Transverse colon (tissue), 4 donors: ENCODE measurements at regions not wholly inside any gene's neighbourhood (a gene's known extent, or its start where the extent isn't known, plus 50 kb on each side); places are given as distances from the start of the nearest gene placed in this dataset.

Experiments used
- DNase-seq: peaks from one replicate; pipeline ENCODE4 v3.0.0-alpha.2; 2019
- H3K27ac ChIP-seq, 4 donors: fragments of 200-600 bp; sonication (generic); 2 replicates each; pipeline ENCODE4 v1.5.1; 2016 to 2018; ENCODE audit warnings: inconsistent platforms in 4 of 4
- H3K27me3 ChIP-seq: fragments of 200-600 bp; sonication (generic); 2 replicates; pipeline ENCODE4 v1.5.1; 2017; ENCODE audit warnings: inconsistent platforms
- H3K36me3 ChIP-seq, 4 donors: fragments of 200-600 bp; sonication (generic); 2 replicates each; pipeline ENCODE4 v1.5.1; 2017 to 2019; ENCODE audit warnings: inconsistent platforms in 4 of 4
- H3K4me1 ChIP-seq, 4 donors: fragments of 200-600 bp; sonication (generic); 2 replicates each; pipeline ENCODE4 v1.5.1; 2017 to 2020; ENCODE audit warnings: inconsistent platforms in 4 of 4
- H3K4me3 ChIP-seq, 4 donors: fragments of 200-600 bp; sonication (generic); 1 replicate in 1 of 4; 2 replicates in 3 of 4; pipeline versions ENCODE4 v1.5.1 to v1.6.1; 2017 to 2019; ENCODE audit warnings: inconsistent platforms in 4 of 4
- H3K9me3 ChIP-seq, 2 donors: fragments of 200-600 bp; sonication (generic); 2 replicates each; pipeline ENCODE4 v1.5.1; 2017 to 2019; ENCODE audit warnings: inconsistent platforms in 2 of 2
- EP300 ChIP-seq: sonication (generic); formaldehyde crosslinking; IDR thresholded peaks from one replicate; pipeline ENCODE4 v1.6.1; 2017; ENCODE audit warnings: antibody characterized with exemption, low read depth
- POLR2A ChIP-seq: fragments of 450-650 bp; IDR thresholded peaks from one replicate; pipeline ENCODE4 v1.6.1; 2016; ENCODE audit warnings: antibody characterized with exemption, mild to moderate bottlenecking, moderate library complexity
- POLR2AphosphoS5 ChIP-seq, 3 donors: sonication (generic); formaldehyde crosslinking; IDR thresholded peaks; one replicate each; pipeline ENCODE4 v1.6.1; 2016; ENCODE audit warnings: antibody characterized with exemption in 3 of 3
- WGBS, 2 donors: methylation state at CpG; one replicate each; pipeline ENCODE4 v1.1.5; 2018; ENCODE audit warnings: low coverage in 1 of 2; 5-methylcytosine and 5-hydroxymethylcytosine counted together
- in situ Hi-C, 4 donors: fragments of 200-750 bp; cut with MboI; loops; one replicate each; pipeline versions ENCODE4 v1.15.0 to v1.15.1; 2017; ENCODE audit warnings: low sequenced_read_pairs in 3 of 4, low pct_ligation_motif_present in 1 of 4, low pct_unique_long_range_greater_than_20kb in 1 of 4
- intact Hi-C: fragments of 100-400 bp; cut with DNase I; formaldehyde crosslinking; loops from one replicate; pipeline ENCODE4 v1.15.1; 2023; ENCODE audit warnings: low total_unique reads
- TF ChIP-seq, protein P1 (sequence below), 5 experiments: fragments of 200-600 bp in 3 of 5; fragments of 450-650 bp in 2 of 5; sonication (generic) in 3 of 5; IDR thresholded peaks; 1 replicate in 2 of 5; 2 replicates in 3 of 5; pipeline ENCODE4 v1.5.1; 2016 to 2017; ENCODE audit warnings: antibody characterized with exemption in 5 of 5, inconsistent platforms in 3 of 5, mild to moderate bottlenecking in 2 of 5, moderate library complexity in 1 of 5

DNA sequence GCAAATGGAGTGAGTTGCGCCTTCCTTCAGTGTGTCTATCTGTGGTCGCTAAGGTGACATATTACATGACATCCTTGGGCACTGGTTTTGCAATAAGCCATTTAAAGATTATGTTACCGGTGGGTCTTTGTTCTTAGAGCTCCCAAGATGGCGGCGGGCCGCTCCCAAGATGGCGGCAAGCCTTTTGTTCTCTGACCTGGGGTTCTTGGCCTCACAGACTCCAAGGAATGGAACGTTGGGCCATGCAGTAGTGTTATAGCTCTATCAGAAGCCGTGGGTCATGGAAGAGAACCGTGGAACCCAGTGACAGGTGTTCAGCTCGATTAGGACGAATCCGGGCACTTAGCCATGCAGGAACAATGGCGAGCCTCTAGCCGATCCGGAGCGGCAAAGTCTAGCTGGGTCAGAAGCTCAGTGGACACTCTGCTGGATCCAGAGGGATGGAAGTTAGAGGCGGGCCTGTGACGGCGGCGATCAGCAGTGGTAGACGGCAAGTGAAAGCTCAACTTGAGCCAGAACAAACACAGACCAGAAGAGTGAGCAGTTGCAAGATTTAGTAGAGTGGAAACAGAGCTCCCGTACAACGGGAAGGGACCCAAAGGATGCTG is 188.6 kb downstream of the TEX29 start:
- Histone ChIP-seq H3K27me3 (peaks cover 6% of the 10 kb centered on the region), H3K4me3 (no peak overlapping the region), H3K9me3 (no peaks in the 10 kb centered on the region), H3K36me3 (no peaks in the 10 kb centered on the region), H3K4me1 (no peaks in the 10 kb centered on the region), H3K27ac (no peak overlapping the region)
- DNase-seq, result no peak
- intact Hi-C loops (no loop called here), in situ Hi-C loops (no loop called here)
- TF ChIP-seq, protein P1, sequence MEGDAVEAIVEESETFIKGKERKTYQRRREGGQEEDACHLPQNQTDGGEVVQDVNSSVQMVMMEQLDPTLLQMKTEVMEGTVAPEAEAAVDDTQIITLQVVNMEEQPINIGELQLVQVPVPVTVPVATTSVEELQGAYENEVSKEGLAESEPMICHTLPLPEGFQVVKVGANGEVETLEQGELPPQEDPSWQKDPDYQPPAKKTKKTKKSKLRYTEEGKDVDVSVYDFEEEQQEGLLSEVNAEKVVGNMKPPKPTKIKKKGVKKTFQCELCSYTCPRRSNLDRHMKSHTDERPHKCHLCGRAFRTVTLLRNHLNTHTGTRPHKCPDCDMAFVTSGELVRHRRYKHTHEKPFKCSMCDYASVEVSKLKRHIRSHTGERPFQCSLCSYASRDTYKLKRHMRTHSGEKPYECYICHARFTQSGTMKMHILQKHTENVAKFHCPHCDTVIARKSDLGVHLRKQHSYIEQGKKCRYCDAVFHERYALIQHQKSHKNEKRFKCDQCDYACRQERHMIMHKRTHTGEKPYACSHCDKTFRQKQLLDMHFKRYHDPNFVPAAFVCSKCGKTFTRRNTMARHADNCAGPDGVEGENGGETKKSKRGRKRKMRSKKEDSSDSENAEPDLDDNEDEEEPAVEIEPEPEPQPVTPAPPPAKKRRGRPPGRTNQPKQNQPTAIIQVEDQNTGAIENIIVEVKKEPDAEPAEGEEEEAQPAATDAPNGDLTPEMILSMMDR (IDR thresholded peaks at IDR 0.05), result no peak
- TF ChIP-seq POLR2AphosphoS5 (IDR thresholded peaks at IDR 0.05) (no peak), POLR2A (no peak), EP300 (no peak)
- 87 to 88% methylated on average over 15 to 24 of the region's 24 CpGs for WGBS, 2 donors

DNA sequence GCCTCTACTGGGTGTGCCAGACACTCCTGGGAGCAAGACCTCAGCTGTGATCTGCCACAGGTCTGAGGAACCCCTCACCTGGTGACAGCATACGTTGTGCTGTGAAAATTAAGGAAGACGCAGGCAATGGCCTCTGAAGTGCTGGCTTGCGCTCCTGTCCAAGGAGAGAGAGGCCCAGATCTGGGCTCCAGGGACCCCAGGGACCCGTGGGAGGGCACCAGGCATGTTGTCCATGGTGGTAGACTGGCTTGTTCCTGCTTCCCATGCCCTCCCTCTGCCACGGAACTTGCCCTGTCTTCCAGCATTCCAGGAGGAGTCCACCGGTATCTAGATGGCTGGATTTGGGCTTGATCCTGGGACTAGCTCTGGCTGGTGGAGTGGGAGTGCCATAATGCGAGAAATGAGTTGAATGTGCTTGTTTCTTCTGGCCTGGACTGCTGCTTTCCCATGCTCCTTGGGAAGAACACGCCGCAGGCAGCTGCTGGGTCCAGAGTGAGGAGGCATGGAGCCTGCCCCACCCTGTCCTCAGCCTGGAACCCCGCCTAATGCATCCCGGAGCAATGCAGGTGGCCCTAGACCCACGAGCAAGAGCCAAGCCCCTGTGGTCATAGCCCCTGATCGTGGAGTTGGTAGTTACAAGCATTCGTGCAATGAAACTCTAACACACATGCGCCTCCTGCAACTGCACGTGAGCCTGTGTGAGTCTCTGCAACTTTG is 190.2 kb downstream of the TEX29 start:
- H3K36me3 ChIP-seq, result no peaks in the 10 kb centered on the region
- 66 to 85% methylated on average over 3 to 16 of the region's 16 CpGs for WGBS, 2 donors
- in situ Hi-C loops, result no loop called here

DNA sequence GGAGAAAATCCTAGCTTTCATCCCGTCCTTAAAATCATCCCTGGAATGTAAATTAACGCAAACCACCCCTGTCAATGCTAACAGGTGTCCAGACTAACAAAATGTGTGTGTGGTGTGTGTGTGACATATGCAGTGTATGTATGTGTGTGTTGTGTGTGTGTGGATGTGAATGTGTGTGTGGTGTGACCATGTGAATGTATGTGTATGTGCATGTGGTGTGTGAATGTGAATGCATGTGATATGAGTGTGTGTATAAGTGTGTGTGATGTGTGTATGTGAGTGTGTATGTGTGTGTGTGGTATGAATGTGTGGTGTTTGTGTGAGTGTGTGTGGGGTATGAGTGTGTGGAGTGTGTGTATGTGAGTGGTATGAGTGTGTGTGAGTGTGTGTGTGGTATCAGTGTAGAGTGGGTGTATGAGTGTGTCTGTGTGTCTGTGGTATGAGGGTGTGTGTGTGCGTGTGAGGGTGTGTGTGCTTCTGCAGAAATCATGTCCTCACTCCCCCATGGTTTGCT is 190.8 kb downstream of the TEX29 start:
- DNase-seq, result no peak
- TF ChIP-seq POLR2A, result no peak
- TF ChIP-seq EP300, result no peak
- TF ChIP-seq, protein P1 (IDR thresholded peaks at IDR 0.05), result no peak
- TF ChIP-seq POLR2AphosphoS5 (IDR thresholded peaks at IDR 0.05), result no peak
- H3K27me3 ChIP-seq, result peaks cover 10% of the 10 kb centered on the region
- no peak overlapping the region for H3K27ac ChIP-seq
- H3K36me3 ChIP-seq, result no peaks in the 10 kb centered on the region
- no peak overlapping the region for H3K4me3 ChIP-seq
- no peaks in the 10 kb centered on the region for H3K4me1 ChIP-seq
- WGBS, 2 donors, result 44 to 71% methylated on average over 2 to 3 of the region's 3 CpGs
- H3K9me3 ChIP-seq, result no peaks in the 10 kb centered on the region
- intact Hi-C loops, result no loop called here
- in situ Hi-C loops, result no loop called here

More for the DNA sequence above, 190.2 kb downstream of the TEX29 start:
- Histone ChIP-seq H3K4me1 (no peaks in the 10 kb centered on the region), H3K4me3 (no peak overlapping the region), H3K9me3 (no peaks in the 10 kb centered on the region), H3K27me3 (peaks cover 10% of the 10 kb centered on the region), H3K27ac (no peak overlapping the region)
- intact Hi-C loops, result no loop called here
- TF ChIP-seq, protein P1 (IDR thresholded peaks at IDR 0.05), result no peak
- no peak for TF ChIP-seq EP300
- no peak for TF ChIP-seq POLR2A
- no peak for TF ChIP-seq POLR2AphosphoS5 (IDR thresholded peaks at IDR 0.05)
- no peak for DNase-seq

DNA sequence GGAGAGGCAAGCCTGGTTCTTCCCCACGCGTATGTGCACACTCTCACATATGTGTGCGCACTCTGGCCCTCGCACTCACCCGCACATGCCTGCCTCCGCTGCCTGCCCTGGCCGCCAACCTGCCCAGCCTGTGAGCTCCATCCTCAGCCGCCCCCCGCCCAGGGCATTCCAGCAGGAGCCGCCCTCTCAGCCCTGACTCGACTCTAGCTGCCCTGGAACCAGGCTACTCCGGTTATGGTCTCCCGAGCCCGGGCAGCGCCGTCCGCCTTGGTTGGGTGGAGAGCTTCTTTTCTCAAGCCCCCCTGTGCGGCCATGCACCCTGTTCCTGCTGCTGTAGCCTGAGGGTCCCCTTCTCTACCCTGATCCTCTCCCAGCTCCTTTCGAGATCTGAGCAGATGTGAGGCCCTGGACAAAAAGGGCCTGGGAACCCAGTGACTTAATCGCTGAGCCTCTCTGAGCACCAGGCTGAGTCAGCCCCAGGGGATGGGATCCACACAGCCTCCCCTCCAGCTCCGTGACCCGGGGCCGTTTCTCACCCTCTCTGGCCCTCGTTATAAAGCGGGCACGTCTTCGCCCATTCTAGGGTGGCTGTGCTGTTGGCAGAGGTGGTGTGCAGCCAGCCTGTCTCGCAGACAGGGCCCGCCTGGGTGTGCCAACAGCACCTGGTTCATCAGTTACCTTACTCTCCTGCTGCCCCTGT is 191.5 kb downstream of the TEX29 start:
- Histone ChIP-seq H3K4me3 (no peak overlapping the region), H3K36me3 (no peaks in the 10 kb centered on the region), H3K27me3 (peaks cover 7% of the 10 kb centered on the region), H3K27ac (no peak overlapping the region), H3K9me3 (no peaks in the 10 kb centered on the region), H3K4me1 (no peaks in the 10 kb centered on the region)
- intact Hi-C loops, result no loop called here
- WGBS, 2 donors, result 87% methylated on average over 29 of the region's 29 CpGs; no CpG with 5 or more reads in 1 of the 2 donors
- TF ChIP-seq, protein P1 (IDR thresholded peaks at IDR 0.05), result no peak
- TF ChIP-seq POLR2A (no peak), EP300 (no peak), POLR2AphosphoS5 (IDR thresholded peaks at IDR 0.05) (no peak)
- DNase-seq, result no peak
- in situ Hi-C loops, result no loop called here
